ENCODE measurements at regions not wholly inside any gene's neighbourhood (a gene's known extent, or its start where the extent isn't known, plus 50 kb on each side); places are given as distances from the start of the nearest gene placed in this dataset.
"Not testable (repeated sequence)": the region's sequence is repeated elsewhere in the genome, so short reads cannot be mapped to it uniquely, and the experiment has no call there.

DNA sequence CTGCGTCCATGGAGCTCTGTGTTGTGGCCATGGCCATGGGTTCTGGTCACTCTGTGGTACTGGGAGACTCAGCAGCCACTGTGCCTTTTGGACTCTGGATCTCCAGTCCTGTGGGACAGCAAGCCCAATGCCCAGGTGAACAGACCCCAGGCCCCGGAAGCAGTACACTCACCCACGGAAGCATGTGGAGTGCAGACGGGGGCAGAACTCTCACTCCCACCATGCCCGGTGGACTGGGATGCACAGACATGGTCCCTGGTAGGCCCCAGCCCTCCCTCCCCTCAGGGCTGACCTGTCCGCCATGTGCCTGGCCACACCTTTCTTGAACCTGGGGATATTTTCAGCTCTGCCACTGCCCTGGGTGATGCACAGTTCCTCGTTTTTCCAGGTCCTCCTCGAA is 163.3 kb downstream of the URI1 start:
- no peak overlapping the region for H3K4me3 ChIP-seq (ENCODE audit: low read length)
- TF ChIP-seq ZNF274 (IDR thresholded peaks at IDR 0.05; ENCODE audit: low read depth, low read length), result no peak

DNA sequence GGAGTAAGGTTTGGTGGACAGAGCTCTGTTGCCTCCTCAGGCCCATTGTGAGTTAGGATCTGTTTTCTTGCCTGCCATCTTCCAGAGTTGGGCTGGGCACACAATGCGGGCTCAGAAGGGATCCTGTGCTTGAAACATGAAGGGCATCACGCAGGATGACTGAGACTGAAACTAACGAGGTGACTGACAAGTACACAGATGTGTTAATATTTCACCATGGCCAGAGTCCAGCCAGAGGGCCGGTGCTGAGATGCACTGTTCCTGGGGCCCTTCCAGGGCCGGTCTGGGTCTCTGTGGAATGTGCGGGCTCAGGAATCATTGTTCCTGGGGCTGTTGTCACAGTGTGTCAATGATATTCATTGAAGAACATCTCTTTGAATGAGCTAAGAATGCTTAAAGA is 163.7 kb downstream of the URI1 start:
- no peak for TF ChIP-seq ZNF274 (IDR thresholded peaks at IDR 0.05; ENCODE audit: low read depth, low read length)
- no peak overlapping the region for H3K4me3 ChIP-seq (ENCODE audit: low read length)

- H3K4me3 ChIP-seq (ENCODE audit: low read length), result no peak overlapping the region
- TF ChIP-seq ZNF274 (IDR thresholded peaks at IDR 0.05; ENCODE audit: low read depth, low read length), result no peak
Observed at GRCh38 chr19:30106417-30107095, 164.5 kb downstream of the URI1 start.

DNA sequence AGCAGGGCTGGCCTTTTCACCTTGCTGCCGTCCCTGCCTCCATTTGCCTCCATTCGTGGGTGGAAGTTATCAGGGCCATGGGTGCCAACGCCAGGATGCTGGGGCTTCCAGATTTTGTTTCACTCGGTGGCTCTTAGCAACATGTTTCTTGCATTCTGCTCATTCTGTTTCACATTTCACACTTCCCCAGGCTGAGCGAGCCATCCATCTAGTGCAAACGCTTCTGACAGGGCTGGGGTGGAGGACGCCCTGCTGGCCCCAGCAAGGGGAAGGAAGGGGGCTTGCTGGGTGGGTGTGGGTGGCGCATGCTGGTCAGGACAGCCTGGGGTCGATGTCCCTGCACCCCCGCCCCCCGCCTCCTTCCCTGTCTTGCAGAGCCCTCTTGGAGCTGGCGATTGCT is 165.2 kb downstream of the URI1 start:
- H3K4me3 ChIP-seq (ENCODE audit: low read length), result no peak overlapping the region
- no peak for TF ChIP-seq ZNF274 (IDR thresholded peaks at IDR 0.05; ENCODE audit: low read depth, low read length)

DNA sequence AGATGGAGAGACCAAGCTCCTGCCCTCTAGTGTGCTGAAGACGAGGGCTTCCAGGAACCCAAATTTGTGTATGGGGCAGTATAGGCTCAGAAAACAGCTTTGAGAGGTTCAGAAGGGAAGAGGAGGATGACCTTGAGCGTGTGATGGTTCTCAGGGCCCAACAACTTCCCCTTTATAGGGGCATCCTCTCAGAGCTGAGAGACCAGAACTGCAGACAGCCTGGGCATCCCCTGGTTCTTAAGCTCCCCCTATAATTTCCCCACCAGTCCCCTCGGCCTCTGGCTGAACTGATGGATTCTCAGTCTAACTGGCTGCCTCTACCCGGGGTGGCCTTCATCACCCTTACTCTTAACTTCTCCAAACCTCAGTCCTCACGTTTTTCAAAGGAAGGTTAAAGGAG is 167.5 kb downstream of the URI1 start:
- H3K4me3 ChIP-seq (ENCODE audit: low read length), result no peak overlapping the region
- no peak for TF ChIP-seq ZNF274 (IDR thresholded peaks at IDR 0.05; ENCODE audit: low read depth, low read length)

GRCh38 chr19:30111021-30111855 is 169.2 kb downstream of the URI1 start:
- TF ChIP-seq ZNF274 (IDR thresholded peaks at IDR 0.05; ENCODE audit: low read depth, low read length), result no peak
- no peak overlapping the region for H3K4me3 ChIP-seq (ENCODE audit: low read length)

- no peak for TF ChIP-seq ZNF274 (IDR thresholded peaks at IDR 0.05; ENCODE audit: low read depth, low read length)
- no peak overlapping the region for H3K4me3 ChIP-seq (ENCODE audit: low read length)
Observed at GRCh38 chr19:30112171-30112570, 170.1 kb downstream of the URI1 start.

DNA sequence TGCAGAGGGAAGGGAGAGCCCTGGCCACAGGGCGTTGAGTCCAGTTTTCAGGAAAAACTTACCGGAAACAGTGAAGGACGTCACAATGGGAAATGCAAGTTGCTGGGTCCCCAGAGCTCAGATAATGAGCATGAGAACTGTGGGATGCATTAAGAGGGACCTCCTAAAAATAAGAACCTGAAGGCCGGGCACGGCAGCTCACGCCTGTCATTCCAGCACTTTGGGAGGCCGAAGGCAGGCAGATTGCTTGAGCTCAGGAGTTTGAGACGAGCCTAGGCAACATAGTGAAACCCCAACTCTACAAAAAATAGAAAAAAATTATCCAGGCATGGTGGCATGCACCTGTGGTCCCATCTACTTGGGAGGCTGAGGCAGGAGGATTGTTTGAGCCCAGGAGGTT is 170.6 kb downstream of the URI1 start:
- no peak for TF ChIP-seq ZNF274 (IDR thresholded peaks at IDR 0.05; ENCODE audit: low read depth, low read length)
- H3K4me3 ChIP-seq (ENCODE audit: low read length), result no peak overlapping the region

- H3K4me3 ChIP-seq (ENCODE audit: low read length), result no peak overlapping the region
- TF ChIP-seq ZNF274 (IDR thresholded peaks at IDR 0.05; ENCODE audit: low read depth, low read length), result no peak
Observed at GRCh38 chr19:30113186-30113585, 171.1 kb downstream of the URI1 start.

GRCh38 chr19:30114095-30114494 is 172.1 kb downstream of the URI1 start:
- H3K4me3 ChIP-seq (ENCODE audit: low read length), result not testable (repeated sequence)

- no peak overlapping the region for H3K4me3 ChIP-seq (ENCODE audit: low read length)
- no peak for TF ChIP-seq ZNF274 (IDR thresholded peaks at IDR 0.05; ENCODE audit: low read depth, low read length)
Observed at GRCh38 chr19:30115947-30116346, 173.9 kb downstream of the URI1 start.

DNA sequence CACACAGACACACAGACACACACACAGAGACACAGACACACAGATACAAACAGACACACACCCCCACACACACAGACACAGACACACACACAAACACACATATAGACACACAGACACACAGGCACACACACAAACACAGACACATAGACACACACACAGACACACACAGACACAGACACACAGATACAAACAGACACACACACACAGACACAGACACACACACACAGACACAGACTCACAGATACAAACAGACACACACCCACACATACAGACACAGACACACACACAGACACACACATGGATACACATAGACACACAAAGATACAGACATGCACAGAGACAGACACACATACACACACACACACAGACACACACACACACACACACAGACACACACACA is 174.5 kb downstream of the URI1 start:
- H3K4me3 ChIP-seq (ENCODE audit: low read length), result no peak overlapping the region
- no peak for TF ChIP-seq ZNF274 (IDR thresholded peaks at IDR 0.05; ENCODE audit: low read depth, low read length)

DNA sequence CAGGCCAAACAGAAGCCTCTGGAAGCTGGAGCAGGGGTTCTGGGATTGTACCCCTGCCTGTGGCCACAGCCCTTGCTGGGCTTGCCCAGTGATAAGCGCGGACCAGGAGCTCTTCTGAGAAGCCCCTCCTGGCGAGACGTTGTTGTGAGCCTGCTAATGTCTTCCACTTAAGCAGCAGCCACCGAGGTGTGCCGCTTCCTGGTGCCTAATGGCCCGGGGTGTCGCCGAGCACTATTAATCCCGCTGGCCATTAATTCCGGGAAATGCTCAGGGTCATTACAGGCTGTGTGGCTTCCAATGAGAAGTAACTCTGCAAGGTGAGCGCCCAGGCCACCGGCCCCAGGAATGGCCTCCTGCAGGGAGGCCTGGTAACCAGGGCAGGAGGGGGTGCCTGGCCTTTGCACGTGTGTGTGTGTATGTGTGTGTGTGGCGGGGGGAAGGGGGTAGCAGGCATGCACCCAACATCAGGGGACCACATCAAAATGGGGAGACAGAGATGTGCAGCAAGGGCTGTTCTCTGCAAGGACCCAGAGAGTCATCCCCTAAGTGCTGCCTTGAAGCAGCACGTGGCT is 175.0 kb downstream of the URI1 start:
- no peak overlapping the region for H3K4me3 ChIP-seq (ENCODE audit: low read length)
- no peak for TF ChIP-seq ZNF274 (IDR thresholded peaks at IDR 0.05; ENCODE audit: low read depth, low read length)

GRCh38 chr19:30117636-30118145 is 175.7 kb downstream of the URI1 start:
- no peak for TF ChIP-seq ZNF274 (IDR thresholded peaks at IDR 0.05; ENCODE audit: low read depth, low read length)
- no peak overlapping the region for H3K4me3 ChIP-seq (ENCODE audit: low read length)

DNA sequence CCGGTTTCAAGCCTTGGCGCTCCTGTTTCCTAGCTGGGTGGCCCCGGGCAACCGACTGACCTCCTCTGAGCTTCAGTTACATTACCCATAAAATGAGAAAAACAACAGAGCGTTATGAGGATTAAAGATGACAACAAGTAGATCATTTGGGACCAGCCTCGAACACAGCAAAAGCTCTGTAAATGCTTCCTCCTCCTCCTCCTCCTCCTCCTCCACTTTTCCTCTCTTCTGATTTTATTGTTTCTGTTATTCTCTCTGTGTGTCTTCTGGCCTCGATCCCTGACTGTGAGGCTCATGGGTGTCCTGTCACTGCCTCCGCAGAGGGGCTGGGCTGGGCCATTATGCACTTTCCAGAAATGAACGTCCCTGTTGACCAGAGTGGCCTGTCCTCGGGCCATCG is 176.2 kb downstream of the URI1 start:
- no peak for TF ChIP-seq ZNF274 (IDR thresholded peaks at IDR 0.05; ENCODE audit: low read depth, low read length)
- H3K4me3 ChIP-seq (ENCODE audit: low read length), result no peak overlapping the region
